Progenitor cell of endocrine pancreas (in vitro differentiated cells): ENCODE measurements at regions not wholly inside any gene's neighbourhood (a gene's known extent, or its start where the extent isn't known, plus 50 kb on each side); places are given as distances from the start of the nearest gene placed in this dataset.

Experiments used
- DNase-seq: peaks from one replicate; pipeline ENCODE4 v3.0.0; 2021; ENCODE audit warnings: low spot score; ENCODE audit not compliant: unreplicated experiment
- H3K27ac Mint-ChIP-seq: 2 replicates; pipeline ENCODE4 v1.8.0; 2021; ENCODE audit warnings: mild to moderate bottlenecking, moderate library complexity, mixed read lengths
- H3K27me3 Mint-ChIP-seq: 2 replicates; pipeline ENCODE4 v1.8.0; 2021; ENCODE audit warnings: mixed read lengths
- H3K36me3 Mint-ChIP-seq: 2 replicates; pipeline ENCODE4 v1.8.0; 2022; ENCODE audit warnings: mixed read lengths; ENCODE audit not compliant: insufficient read depth
- H3K4me1 Mint-ChIP-seq: 2 replicates; pipeline ENCODE4 v1.8.0; 2021; ENCODE audit warnings: low read depth, mixed read lengths
- H3K4me3 Mint-ChIP-seq: 2 replicates; pipeline ENCODE4 v1.8.0; 2021; ENCODE audit warnings: low read depth, mild to moderate bottlenecking, moderate library complexity, mixed read lengths
- H3K9me3 Mint-ChIP-seq: 2 replicates; pipeline ENCODE4 v1.8.0; 2021; ENCODE audit warnings: low read depth, mixed read lengths
- CTCF ChIP-seq: fragments of 200-600 bp; sonication (generic); IDR thresholded peaks from one replicate; pipeline ENCODE4 v1.5.0; 2021; ENCODE audit warnings: antibody characterized with exemption, mild to moderate bottlenecking; ENCODE audit not compliant: unreplicated experiment

DNA sequence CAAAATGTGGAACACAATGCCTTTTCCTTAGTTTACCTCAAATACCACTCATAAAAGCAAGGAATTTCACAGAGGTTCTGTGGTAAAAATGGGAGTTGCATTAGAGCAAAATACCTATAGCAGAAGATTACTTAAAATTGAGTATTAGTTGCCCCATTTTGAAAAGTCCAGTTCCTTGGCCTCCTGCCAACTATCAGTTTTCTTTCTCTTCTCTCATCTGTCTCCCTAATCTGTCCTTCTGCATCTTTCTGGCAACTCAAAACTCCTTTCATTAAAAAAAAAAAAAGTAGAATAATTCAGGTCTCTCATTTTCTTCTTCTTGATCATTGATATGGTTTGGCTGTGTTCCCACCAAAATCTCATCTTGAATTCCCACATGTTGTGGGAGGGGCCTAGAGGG, 127.3 kb downstream of the ATP23 start:
- no peak overlapping the region for H3K27ac Mint-ChIP-seq
- H3K27me3 Mint-ChIP-seq, result no peaks in the 10 kb centered on the region
- H3K4me1 Mint-ChIP-seq, result no peaks in the 10 kb centered on the region
- no peaks in the 10 kb centered on the region for H3K36me3 Mint-ChIP-seq
- DNase-seq, result no peak
- H3K4me3 Mint-ChIP-seq, result no peak overlapping the region
- no peak for TF ChIP-seq CTCF
- H3K9me3 Mint-ChIP-seq, result no peaks in the 10 kb centered on the region

- H3K4me3 Mint-ChIP-seq, result no peak overlapping the region
- no peak for DNase-seq
- no peaks in the 10 kb centered on the region for H3K27me3 Mint-ChIP-seq
- no peak overlapping the region for H3K27ac Mint-ChIP-seq
- no peaks in the 10 kb centered on the region for H3K4me1 Mint-ChIP-seq
- H3K9me3 Mint-ChIP-seq, result peaks cover 6% of the 10 kb centered on the region
- H3K36me3 Mint-ChIP-seq, result no peaks in the 10 kb centered on the region
- TF ChIP-seq CTCF, result no peak
Measured at GRCh38 chr12:58069268-58069963, 128.0 kb downstream of the ATP23 start.

DNA sequence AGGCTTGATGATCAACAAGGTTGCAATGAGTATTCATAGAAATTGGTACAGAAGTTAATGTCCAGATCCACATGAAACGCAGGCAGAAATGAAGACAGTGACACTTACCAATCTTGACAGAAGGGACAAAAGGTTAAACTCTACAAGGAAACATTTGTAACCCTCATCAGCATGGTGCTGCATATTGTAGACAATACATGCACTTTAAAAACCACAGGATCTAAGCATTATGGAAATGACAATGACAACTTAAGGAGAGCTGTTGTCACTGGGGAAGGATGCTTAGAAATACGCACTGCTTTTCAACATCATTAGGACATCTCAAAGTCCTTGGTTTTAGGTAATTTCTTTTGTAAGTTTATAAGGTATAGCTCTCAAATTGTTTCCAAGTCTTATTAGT, 130.6 kb downstream of the ATP23 start:
- Mint-ChIP-seq H3K4me1 (no peaks in the 10 kb centered on the region), H3K4me3 (no peak overlapping the region), H3K9me3 (peaks cover 6% of the 10 kb centered on the region), H3K36me3 (no peaks in the 10 kb centered on the region), H3K27me3 (no peaks in the 10 kb centered on the region), H3K27ac (no peak overlapping the region)
- no peak for TF ChIP-seq CTCF
- DNase-seq, result no peak

GRCh38 chr12:58074259-58074658, 132.9 kb downstream of the ATP23 start:
- Mint-ChIP-seq H3K4me1 (no peaks in the 10 kb centered on the region), H3K9me3 (peaks cover 6% of the 10 kb centered on the region), H3K27me3 (no peaks in the 10 kb centered on the region), H3K4me3 (no peak overlapping the region), H3K27ac (no peak overlapping the region), H3K36me3 (no peaks in the 10 kb centered on the region)
- no peak for TF ChIP-seq CTCF
- DNase-seq, result no peak

DNA sequence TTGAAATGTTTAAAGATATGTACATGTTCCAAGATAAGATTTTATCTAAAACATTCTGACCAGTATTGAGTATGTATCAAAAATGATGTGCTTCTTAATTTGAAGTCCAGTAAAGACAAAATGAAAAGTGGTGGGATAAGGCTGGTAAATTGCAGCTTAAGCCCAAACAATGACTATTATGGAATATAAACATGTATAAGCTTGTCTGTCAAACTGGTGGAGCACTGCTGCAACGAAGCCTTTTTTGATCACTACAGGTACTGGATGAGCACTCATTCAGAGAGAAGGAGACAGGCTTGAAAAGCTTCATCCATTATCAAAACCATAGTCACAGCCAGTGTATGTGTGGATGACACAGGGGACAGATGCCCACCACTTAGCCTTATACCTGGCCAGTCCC, 138.4 kb downstream of the ATP23 start:
- H3K9me3 Mint-ChIP-seq, result no peaks in the 10 kb centered on the region
- H3K4me1 Mint-ChIP-seq, result no peaks in the 10 kb centered on the region

More for the DNA sequence above, 138.4 kb downstream of the ATP23 start:
- H3K27ac Mint-ChIP-seq, result no peak overlapping the region
- H3K36me3 Mint-ChIP-seq, result no peaks in the 10 kb centered on the region
- no peak for TF ChIP-seq CTCF
- DNase-seq, result no peak
- H3K27me3 Mint-ChIP-seq, result no peaks in the 10 kb centered on the region
- no peak overlapping the region for H3K4me3 Mint-ChIP-seq
